Endothelial cell of umbilical vein (primary cell): ENCODE measurements at regions not wholly inside any gene's neighbourhood (a gene's known extent, or its start where the extent isn't known, plus 50 kb on each side); places are given as distances from the start of the nearest gene placed in this dataset.

ENCODE experiments used
- BruUV-seq: library from RNA; stranded (reverse); fragments of 400-500 nt; replicated peaks from 2 replicates; lab custom pipeline; 2021; lab: Mats Ljungman, UMichigan
- CTCF ChIA-PET: fragments of 300-600, 350-600 bp; sonication (Branson Sonifier 250); formaldehyde crosslinking; loops from one replicate; lab custom pipeline; 2021; ENCODE audit warnings: antibody characterized with exemption, inconsistent platforms; lab: Charles Lee
- POLR2A ChIA-PET: fragments of 300-600, 350-600 bp; sonication (Branson Sonifier 250); formaldehyde crosslinking; loops from one replicate; lab custom pipeline; 2021; ENCODE audit warnings: antibody characterized with exemption, inconsistent platforms; lab: Charles Lee
- DNase-seq: peaks from one replicate; pipeline ENCODE4 v3.0.0-alpha.2; 2011; ENCODE audit warnings: low read depth, low spot score
- FAIRE-seq: peaks from 2 replicates; lab custom pipeline; 2011; peaks lifted over from hg19 to GRCh38; lab: Jason Lieb, UNC
- H2AFZ ChIP-seq: 2 replicates; pipeline ENCODE4 v1.6.0; 2012; ENCODE audit warnings: low read depth, low read length, control low read depth, inconsistent platforms
- H3K27ac ChIP-seq: 2 replicates; pipeline ENCODE4 v1.5.1; 2011; ENCODE audit warnings: low read depth, mild to moderate bottlenecking, control low read depth, low read length, moderate library complexity; ENCODE audit not compliant: insufficient read depth
- H3K27me3 ChIP-seq, 2 experiments: 2 replicates each; pipeline versions ENCODE4 v1.6.0 to v1.6.1; 2011; ENCODE audit warnings: low read length in 2 of 2, mixed read lengths in 1 of 2; ENCODE audit not compliant: control insufficient read depth in 2 of 2, insufficient read depth in 2 of 2
- H3K36me3 ChIP-seq, 2 experiments: 2 replicates in 1 of 2; 3 replicates in 1 of 2; pipeline ENCODE4 v1.5.1; 2011; ENCODE audit warnings: low read length in 2 of 2, mild to moderate bottlenecking in 1 of 2, moderate library complexity in 1 of 2; ENCODE audit not compliant: control insufficient read depth in 2 of 2, insufficient read depth in 2 of 2; ENCODE audit errors: extremely low read depth in 1 of 2
- H3K4me1 ChIP-seq: 3 replicates; pipeline ENCODE4 v1.5.1; 2011; ENCODE audit warnings: mild to moderate bottlenecking, low read length; ENCODE audit not compliant: control insufficient read depth, insufficient read depth; ENCODE audit errors: extremely low read depth
- H3K4me2 ChIP-seq: 2 replicates; pipeline ENCODE4 v1.6.1; 2011; ENCODE audit warnings: low read length, control low read depth, mixed read lengths; ENCODE audit not compliant: insufficient read depth
- H3K4me3 ChIP-seq, 3 experiments: fragments of 200-600 bp in 1 of 3; sonication (generic), shearing (Covaris generic) in 1 of 3; replicated peaks in 1 of 3; 2 replicates each; pipeline ENCODE4 v1.5.1; 2011 to 2016; ENCODE audit warnings: control low read depth in 3 of 3, low read length in 3 of 3, mild to moderate bottlenecking in 2 of 3, inconsistent platforms in 1 of 3, low read depth in 1 of 3, moderate library complexity in 1 of 3; ENCODE audit not compliant: insufficient read depth in 1 of 3
- H3K79me2 ChIP-seq: 2 replicates; pipeline ENCODE4 v1.6.0; 2012; ENCODE audit warnings: low read length, inconsistent platforms; ENCODE audit not compliant: control insufficient read depth, insufficient read depth
- H3K9ac ChIP-seq: replicated peaks from 2 replicates; pipeline ENCODE3; 2011; ENCODE audit warnings: low read length, control low read depth; ENCODE audit not compliant: insufficient read depth; ENCODE audit errors: extremely low read depth
- H3K9me1 ChIP-seq: replicated peaks from 3 replicates; pipeline ENCODE4 v1.6.0; 2011; ENCODE audit warnings: mild to moderate bottlenecking, low read length; ENCODE audit not compliant: control insufficient read depth, insufficient read depth; ENCODE audit errors: extremely low read depth
- H3K9me3 ChIP-seq: replicated peaks from 2 replicates; pipeline ENCODE4 v1.5.1; 2012; ENCODE audit warnings: low read length, inconsistent platforms; ENCODE audit not compliant: control insufficient read depth, insufficient read depth
- H4K20me1 ChIP-seq: replicated peaks from 2 replicates; pipeline ENCODE3; 2011; ENCODE audit warnings: mild to moderate bottlenecking, low read length; ENCODE audit not compliant: control insufficient read depth, insufficient read depth; ENCODE audit errors: extremely low read depth
- EZH2 ChIP-seq: IDR thresholded peaks from 2 replicates; pipeline ENCODE4 v1.6.1; 2012; ENCODE audit warnings: borderline replicate concordance, low read depth, mild to moderate bottlenecking, moderate library complexity, low read length, inconsistent platforms; ENCODE audit not compliant: severe bottlenecking
- FOS ChIP-seq: IDR thresholded peaks from 2 replicates; pipeline ENCODE4 v1.6.1; 2011; ENCODE audit warnings: mild to moderate bottlenecking, low read length, moderate library complexity, borderline replicate concordance; ENCODE audit not compliant: insufficient read depth
- GATA2 ChIP-seq: IDR thresholded peaks from 2 replicates; pipeline ENCODE4 v1.7.0; 2011; ENCODE audit warnings: low read depth, mild to moderate bottlenecking, moderate library complexity, mixed read lengths, low read length; ENCODE audit not compliant: insufficient read length, insufficient read depth
- JUN ChIP-seq: IDR thresholded peaks from 2 replicates; pipeline ENCODE4 v1.6.1; 2011; ENCODE audit warnings: borderline replicate concordance, low read depth; ENCODE audit not compliant: insufficient read length, insufficient read depth
- MAX ChIP-seq: IDR thresholded peaks from 2 replicates; pipeline ENCODE4 v1.6.1; 2011; ENCODE audit not compliant: insufficient read depth, insufficient read length
- MYC ChIP-seq: IDR thresholded peaks from one replicate; pipeline ENCODE4 v1.6.1; 2011; ENCODE audit warnings: mild to moderate bottlenecking, low read depth, low read length
- POLR2A ChIP-seq: IDR thresholded peaks from 2 replicates; pipeline ENCODE4 v1.6.1; 2012; ENCODE audit warnings: low read depth, mild to moderate bottlenecking, control low read depth, low read length
- POLR2AphosphoS5 ChIP-seq: IDR thresholded peaks from 2 replicates; pipeline ENCODE4 v1.6.1; 2012; ENCODE audit warnings: low read depth, mild to moderate bottlenecking, control low read depth, low read length, moderate library complexity; ENCODE audit not compliant: insufficient read depth
- dilution Hi-C: fragments of 300-500 bp; cut with MboI; formaldehyde crosslinking; loops from one replicate; pipeline ENCODE4 v1.15.0; 2019; ENCODE audit warnings: low sequenced_read_pairs; ENCODE audit not compliant: extremely low pct_ligation_motif_present
- intact Hi-C: fragments of 100-400 bp; cut with micrococcal nuclease; formaldehyde crosslinking; loops from one replicate; pipeline ENCODE4 v1.10.0; 2022
- TF ChIP-seq, protein P1 (sequence below), 2 donors: IDR thresholded peaks; 1 replicate in 1 of 2; 2 replicates in 1 of 2; pipeline ENCODE4 v1.5.1; 2011; ENCODE audit warnings: low read length in 2 of 2, mild to moderate bottlenecking in 2 of 2, moderate library complexity in 2 of 2, control low read depth in 1 of 2, inconsistent platforms in 1 of 2, low read depth in 1 of 2; ENCODE audit not compliant: insufficient read depth in 1 of 2; ENCODE audit errors: extremely low read depth in 1 of 2

- no TSS peak for BruUV-seq
- no peaks in the 10 kb centered on the region for H4K20me1 ChIP-seq
- no peak for DNase-seq
- ChIA-PET POLR2A (no interaction called here), CTCF (no interaction called here)
- H3K9me3 ChIP-seq: no peaks in the 10 kb centered on the region
- no peaks in the 10 kb centered on the region for H3K27me3 ChIP-seq
- H3K4me1 ChIP-seq: no peaks in the 10 kb centered on the region
- no peaks in the 10 kb centered on the region for H3K79me2 ChIP-seq
- intact Hi-C loops: no loop called here
- no peak for TF ChIP-seq GATA2
- TF ChIP-seq MYC: no peak
- TF ChIP-seq MAX: no peak
- TF ChIP-seq FOS: no peak
- no peak for TF ChIP-seq POLR2AphosphoS5
- TF ChIP-seq, protein P1, sequence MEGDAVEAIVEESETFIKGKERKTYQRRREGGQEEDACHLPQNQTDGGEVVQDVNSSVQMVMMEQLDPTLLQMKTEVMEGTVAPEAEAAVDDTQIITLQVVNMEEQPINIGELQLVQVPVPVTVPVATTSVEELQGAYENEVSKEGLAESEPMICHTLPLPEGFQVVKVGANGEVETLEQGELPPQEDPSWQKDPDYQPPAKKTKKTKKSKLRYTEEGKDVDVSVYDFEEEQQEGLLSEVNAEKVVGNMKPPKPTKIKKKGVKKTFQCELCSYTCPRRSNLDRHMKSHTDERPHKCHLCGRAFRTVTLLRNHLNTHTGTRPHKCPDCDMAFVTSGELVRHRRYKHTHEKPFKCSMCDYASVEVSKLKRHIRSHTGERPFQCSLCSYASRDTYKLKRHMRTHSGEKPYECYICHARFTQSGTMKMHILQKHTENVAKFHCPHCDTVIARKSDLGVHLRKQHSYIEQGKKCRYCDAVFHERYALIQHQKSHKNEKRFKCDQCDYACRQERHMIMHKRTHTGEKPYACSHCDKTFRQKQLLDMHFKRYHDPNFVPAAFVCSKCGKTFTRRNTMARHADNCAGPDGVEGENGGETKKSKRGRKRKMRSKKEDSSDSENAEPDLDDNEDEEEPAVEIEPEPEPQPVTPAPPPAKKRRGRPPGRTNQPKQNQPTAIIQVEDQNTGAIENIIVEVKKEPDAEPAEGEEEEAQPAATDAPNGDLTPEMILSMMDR (IDR thresholded peaks at IDR 0.05; ENCODE audit: extremely low read depth in 1 of 2, insufficient read depth in 1 of 2, low read depth in 1 of 2, low read length in 2 of 2): no peak
- TF ChIP-seq EZH2: no peak
- no peak for TF ChIP-seq POLR2A
- TF ChIP-seq JUN: no peak
- no peaks in the 10 kb centered on the region for H3K36me3 ChIP-seq
- H3K9ac ChIP-seq: no peak overlapping the region
- no peak overlapping the region for H3K4me2 ChIP-seq
- dilution Hi-C loops: no loop called here
- H3K27ac ChIP-seq: no peak overlapping the region
- FAIRE-seq: no peak
- peaks cover 2% of the 10 kb centered on the region for H3K9me1 ChIP-seq
- no peak overlapping the region for H3K4me3 ChIP-seq
- no peak overlapping the region for H2AFZ ChIP-seq
Measured at GRCh38 chr11:87739261-87739660, 436.0 kb downstream of the RAB38 start.
